ENCODE measurements at regions not wholly inside any gene's neighbourhood (a gene's known extent, or its start where the extent isn't known, plus 50 kb on each side); places are given as distances from the start of the nearest gene placed in this dataset.
"Not testable (repeated sequence)": the region's sequence is repeated elsewhere in the genome, so short reads cannot be mapped to it uniquely, and the experiment has no call there.

- no peak for DNase-seq
Measured at GRCh38 chr2:189318761-189319160, 122.5 kb upstream of the WDR75 start.

GRCh38 chr2:189319424-189319823, 121.8 kb upstream of the WDR75 start:
- not testable (repeated sequence) for DNase-seq

- peak; percentile 31 for DNase-seq
Measured at GRCh38 chr2:189327879-189328847, 113.1 kb upstream of the WDR75 start.

- no peak for DNase-seq
Measured at GRCh38 chr2:189328848-189329245, 112.4 kb upstream of the WDR75 start.

GRCh38 chr2:189336276-189336975, 104.8 kb upstream of the WDR75 start:
- no peak for DNase-seq

GRCh38 chr2:189337656-189338055, 103.6 kb upstream of the WDR75 start:
- DNase-seq: no peak

- peak; percentile 32 for DNase-seq
Measured at GRCh38 chr2:189338115-189338514, 103.2 kb upstream of the WDR75 start.

- no peak for DNase-seq
Measured at GRCh38 chr2:189341077-189341476, 100.2 kb upstream of the WDR75 start.

GRCh38 chr2:189344043-189344442, 97.2 kb upstream of the WDR75 start:
- no peak for DNase-seq

- peak; percentile 81 for DNase-seq
Measured at GRCh38 chr2:189347540-189347939, 93.7 kb upstream of the WDR75 start.

GRCh38 chr2:189348369-189348768, 92.9 kb upstream of the WDR75 start:
- DNase-seq: no peak

- DNase-seq: peak; percentile 63
Measured at GRCh38 chr2:189350540-189351209, 90.6 kb upstream of the WDR75 start.

- DNase-seq: not testable (repeated sequence)
Measured at GRCh38 chr2:189351933-189352332, 89.3 kb upstream of the WDR75 start.

- not testable (repeated sequence) for DNase-seq
Measured at GRCh38 chr2:189357375-189357774, 83.9 kb upstream of the WDR75 start.

GRCh38 chr2:189360861-189361260, 80.4 kb upstream of the WDR75 start:
- no peak for DNase-seq

- no peak for DNase-seq
Measured at GRCh38 chr2:189362283-189362682, 79.0 kb upstream of the WDR75 start.

GRCh38 chr2:189363559-189363958, 77.7 kb upstream of the WDR75 start:
- no peak for DNase-seq

GRCh38 chr2:189364607-189365006, 76.7 kb upstream of the WDR75 start:
- DNase-seq: no peak

- no peak for DNase-seq
Measured at GRCh38 chr2:189366349-189366748, 74.9 kb upstream of the WDR75 start.

- no peak for DNase-seq
Measured at GRCh38 chr2:189367343-189367742, 73.9 kb upstream of the WDR75 start.

- no peak for DNase-seq
Measured at GRCh38 chr2:189369566-189369965, 71.7 kb upstream of the WDR75 start.

- DNase-seq: no peak
Measured at GRCh38 chr2:189370719-189371118, 70.6 kb upstream of the WDR75 start.

- DNase-seq: no peak
Measured at GRCh38 chr2:189372688-189373257, 68.5 kb upstream of the WDR75 start.

All from femur (tissue), 1 donor.